ENCODE measurements at regions not wholly inside any gene's neighbourhood (a gene's known extent, or its start where the extent isn't known, plus 50 kb on each side); places are given as distances from the start of the nearest gene placed in this dataset.

DNA sequence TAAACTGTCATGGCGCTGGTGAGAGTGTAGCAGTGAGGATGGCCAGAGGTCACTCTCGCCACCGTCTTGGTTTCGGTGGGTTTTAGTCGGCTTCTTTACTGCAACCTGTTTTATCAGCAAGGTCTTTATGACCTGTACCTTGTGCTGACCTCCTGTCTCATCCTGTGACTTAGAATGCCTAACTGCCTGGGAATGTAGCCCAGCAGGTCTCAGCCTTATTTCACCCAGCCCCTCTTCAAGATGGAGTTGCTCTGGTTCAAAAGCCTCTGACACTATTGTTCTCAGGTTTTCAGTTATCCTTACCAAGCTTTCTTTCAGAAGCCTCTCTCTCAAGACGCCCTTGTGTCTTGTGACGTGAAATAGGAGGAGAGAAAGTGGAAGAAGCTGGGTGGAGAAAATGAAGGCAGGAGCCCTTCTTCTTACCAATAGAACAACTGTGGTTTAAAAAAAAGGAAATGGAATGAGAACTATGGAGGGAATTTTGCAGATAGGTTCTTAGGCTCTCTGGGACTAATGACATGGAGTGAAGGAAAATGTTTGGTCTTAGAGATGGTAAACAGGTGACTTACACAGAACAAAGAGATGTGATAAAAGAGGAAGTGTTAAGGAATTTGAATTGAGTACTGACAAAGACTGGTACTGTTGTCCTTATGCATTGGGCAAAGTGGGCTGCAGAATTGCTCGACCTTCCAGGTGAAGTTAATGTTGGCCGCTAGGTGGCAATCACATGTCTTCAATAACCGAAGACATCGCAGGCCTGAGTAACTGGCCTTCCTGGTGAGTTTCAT, 133.3 kb upstream of the RAI14 start:
- H3K79me2 ChIP-seq (ENCODE audit: control insufficient read depth, insufficient read depth, low read length, unreplicated experiment), result no peaks in the 10 kb centered on the region
- peak overlapping the region; percentile 86 for H3K27ac ChIP-seq (ENCODE audit: low read depth, low read length)
- no peaks in the 10 kb centered on the region for H3K36me3 ChIP-seq (ENCODE audit: insufficient read depth, low read length)
- H2AFZ ChIP-seq (ENCODE audit: low read length, unreplicated experiment), result peak overlapping the region; percentile 94
- no peaks in the 10 kb centered on the region for H3K27me3 ChIP-seq (ENCODE audit: insufficient read depth, low read length)
- peaks cover 36% of the 10 kb centered on the region for H3K4me1 ChIP-seq (ENCODE audit: control insufficient read depth, insufficient read depth, low read length, unreplicated experiment)
- H3K4me3 ChIP-seq (ENCODE audit: low read depth, low read length), result no peak overlapping the region

- no peak overlapping the region for H3K4me3 ChIP-seq (ENCODE audit: low read depth, low read length)
- H3K36me3 ChIP-seq (ENCODE audit: insufficient read depth, low read length), result no peaks in the 10 kb centered on the region
- no peaks in the 10 kb centered on the region for H3K27me3 ChIP-seq (ENCODE audit: insufficient read depth, low read length)
- H3K79me2 ChIP-seq (ENCODE audit: control insufficient read depth, insufficient read depth, low read length, unreplicated experiment), result no peaks in the 10 kb centered on the region
- peaks cover 30% of the 10 kb centered on the region for H3K4me1 ChIP-seq (ENCODE audit: control insufficient read depth, insufficient read depth, low read length, unreplicated experiment)
- peak overlapping the region; percentile 86 for H3K27ac ChIP-seq (ENCODE audit: low read depth, low read length)
- H2AFZ ChIP-seq (ENCODE audit: low read length, unreplicated experiment), result peak overlapping the region; percentile 94
Measured at GRCh38 chr5:34523387-34523726, 132.8 kb upstream of the RAI14 start.

GRCh38 chr5:34524123-34524522, 132.0 kb upstream of the RAI14 start:
- H3K27me3 ChIP-seq (ENCODE audit: insufficient read depth, low read length), result no peaks in the 10 kb centered on the region
- H3K36me3 ChIP-seq (ENCODE audit: insufficient read depth, low read length), result no peaks in the 10 kb centered on the region
- H3K27ac ChIP-seq (ENCODE audit: low read depth, low read length), result peak overlapping the region; percentile 86
- H2AFZ ChIP-seq (ENCODE audit: low read length, unreplicated experiment), result peak overlapping the region; percentile 21
- peaks cover 30% of the 10 kb centered on the region for H3K4me1 ChIP-seq (ENCODE audit: control insufficient read depth, insufficient read depth, low read length, unreplicated experiment)
- peak overlapping the region; percentile 44; the same call in 1 of the 2 replicates for H3K4me3 ChIP-seq (ENCODE audit: low read depth, low read length)
- H3K79me2 ChIP-seq (ENCODE audit: control insufficient read depth, insufficient read depth, low read length, unreplicated experiment), result no peaks in the 10 kb centered on the region

- Histone ChIP-seq H3K4me3 (ENCODE audit: low read depth, low read length) (no peak overlapping the region), H3K79me2 (ENCODE audit: control insufficient read depth, insufficient read depth, low read length, unreplicated experiment) (no peaks in the 10 kb centered on the region), H3K4me1 (ENCODE audit: control insufficient read depth, insufficient read depth, low read length, unreplicated experiment) (peaks cover 21% of the 10 kb centered on the region), H3K27ac (ENCODE audit: low read depth, low read length) (no peak overlapping the region), H3K36me3 (ENCODE audit: insufficient read depth, low read length) (no peaks in the 10 kb centered on the region), H2AFZ (ENCODE audit: low read length, unreplicated experiment) (no peak overlapping the region), H3K27me3 (ENCODE audit: insufficient read depth, low read length) (no peaks in the 10 kb centered on the region)
Measured at GRCh38 chr5:34525761-34526160, 130.4 kb upstream of the RAI14 start.

DNA sequence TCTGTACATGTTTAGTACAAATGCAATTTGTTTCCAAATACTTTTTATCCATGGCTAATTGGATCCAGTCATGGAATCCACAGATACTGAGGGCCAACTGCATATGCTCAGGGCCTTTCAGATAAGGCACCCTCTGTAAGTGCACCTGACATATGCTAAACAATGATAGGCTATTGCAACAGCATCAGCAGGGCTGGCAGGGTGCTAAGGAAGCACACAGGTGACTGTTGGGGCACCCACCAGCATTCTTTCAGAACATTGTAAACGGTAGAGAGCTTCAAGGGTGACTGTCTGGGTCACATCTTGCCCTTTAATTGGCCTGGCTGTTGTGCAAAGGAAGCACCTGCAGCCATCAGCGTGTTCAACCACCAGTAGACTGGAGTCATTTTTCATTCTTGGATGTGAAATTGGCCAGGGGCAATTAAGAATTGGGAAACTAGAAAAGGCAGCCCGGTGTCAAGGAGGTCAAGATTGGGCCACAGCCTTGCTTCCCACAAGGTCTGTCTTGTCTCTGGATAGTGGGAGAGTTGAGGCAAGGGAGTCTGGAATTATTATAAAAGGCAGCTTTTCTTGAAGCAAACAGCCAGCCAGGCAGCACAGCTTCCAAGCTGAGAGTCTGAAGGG, 129.3 kb upstream of the RAI14 start:
- H2AFZ ChIP-seq (ENCODE audit: low read length, unreplicated experiment), result no peak overlapping the region
- no peaks in the 10 kb centered on the region for H3K36me3 ChIP-seq (ENCODE audit: insufficient read depth, low read length)
- no peak overlapping the region for H3K27ac ChIP-seq (ENCODE audit: low read depth, low read length)
- no peak overlapping the region for H3K4me3 ChIP-seq (ENCODE audit: low read depth, low read length)
- peaks cover 21% of the 10 kb centered on the region for H3K4me1 ChIP-seq (ENCODE audit: control insufficient read depth, insufficient read depth, low read length, unreplicated experiment)
- H3K27me3 ChIP-seq (ENCODE audit: insufficient read depth, low read length), result no peaks in the 10 kb centered on the region
- no peaks in the 10 kb centered on the region for H3K79me2 ChIP-seq (ENCODE audit: control insufficient read depth, insufficient read depth, low read length, unreplicated experiment)

GRCh38 chr5:34529581-34530331, 126.4 kb upstream of the RAI14 start:
- Histone ChIP-seq H3K79me2 (ENCODE audit: control insufficient read depth, insufficient read depth, low read length, unreplicated experiment) (no peaks in the 10 kb centered on the region), H3K4me3 (ENCODE audit: low read depth, low read length) (no peak overlapping the region), H3K36me3 (ENCODE audit: insufficient read depth, low read length) (no peaks in the 10 kb centered on the region), H3K4me1 (ENCODE audit: control insufficient read depth, insufficient read depth, low read length, unreplicated experiment) (peaks cover 19% of the 10 kb centered on the region), H3K27ac (ENCODE audit: low read depth, low read length) (no peak overlapping the region), H2AFZ (ENCODE audit: low read length, unreplicated experiment) (peak overlapping the region; percentile 80), H3K27me3 (ENCODE audit: insufficient read depth, low read length) (no peaks in the 10 kb centered on the region)

DNA sequence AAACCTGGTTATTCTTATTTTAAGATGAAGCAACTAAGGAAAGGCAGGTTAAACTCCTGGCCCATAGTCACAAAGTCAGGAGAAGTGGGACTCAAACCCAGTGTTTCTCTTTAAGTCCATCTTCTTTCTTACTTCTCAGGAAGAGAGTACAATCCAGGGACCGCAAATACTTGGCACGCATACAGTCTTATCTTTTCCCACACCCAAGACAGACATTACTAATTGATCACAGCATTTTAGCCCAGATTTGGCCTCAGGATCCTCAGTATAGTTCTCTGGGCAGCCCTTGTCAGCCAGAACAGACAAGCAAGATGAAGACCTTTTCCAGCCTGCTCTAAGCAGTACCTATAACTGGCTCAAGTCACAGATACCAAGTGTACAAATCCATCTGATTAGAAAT, 125.5 kb upstream of the RAI14 start:
- no peak overlapping the region for H2AFZ ChIP-seq (ENCODE audit: low read length, unreplicated experiment)
- H3K79me2 ChIP-seq (ENCODE audit: control insufficient read depth, insufficient read depth, low read length, unreplicated experiment), result no peaks in the 10 kb centered on the region
- H3K36me3 ChIP-seq (ENCODE audit: insufficient read depth, low read length), result no peaks in the 10 kb centered on the region
- H3K4me1 ChIP-seq (ENCODE audit: control insufficient read depth, insufficient read depth, low read length, unreplicated experiment), result peaks cover 26% of the 10 kb centered on the region
- no peaks in the 10 kb centered on the region for H3K27me3 ChIP-seq (ENCODE audit: insufficient read depth, low read length)
- no peak overlapping the region for H3K27ac ChIP-seq (ENCODE audit: low read depth, low read length)
- no peak overlapping the region for H3K4me3 ChIP-seq (ENCODE audit: low read depth, low read length)

- Histone ChIP-seq H3K27ac (ENCODE audit: low read depth, low read length) (no peak overlapping the region), H3K4me3 (ENCODE audit: low read depth, low read length) (no peak overlapping the region), H3K79me2 (ENCODE audit: control insufficient read depth, insufficient read depth, low read length, unreplicated experiment) (no peaks in the 10 kb centered on the region), H2AFZ (ENCODE audit: low read length, unreplicated experiment) (no peak overlapping the region), H3K4me1 (ENCODE audit: control insufficient read depth, insufficient read depth, low read length, unreplicated experiment) (peaks cover 38% of the 10 kb centered on the region), H3K27me3 (ENCODE audit: insufficient read depth, low read length) (no peaks in the 10 kb centered on the region), H3K36me3 (ENCODE audit: insufficient read depth, low read length) (no peaks in the 10 kb centered on the region)
Measured at GRCh38 chr5:34531751-34532360, 124.3 kb upstream of the RAI14 start.

- Histone ChIP-seq H3K27ac (ENCODE audit: low read depth, low read length) (peak overlapping the region; percentile 98), H3K4me1 (ENCODE audit: control insufficient read depth, insufficient read depth, low read length, unreplicated experiment) (peaks cover 38% of the 10 kb centered on the region), H3K27me3 (ENCODE audit: insufficient read depth, low read length) (no peaks in the 10 kb centered on the region), H3K79me2 (ENCODE audit: control insufficient read depth, insufficient read depth, low read length, unreplicated experiment) (no peaks in the 10 kb centered on the region), H3K4me3 (ENCODE audit: low read depth, low read length) (peak overlapping the region; percentile 25; the same call in 1 of the 2 replicates), H3K36me3 (ENCODE audit: insufficient read depth, low read length) (no peaks in the 10 kb centered on the region), H2AFZ (ENCODE audit: low read length, unreplicated experiment) (peak overlapping the region; percentile 89)
Measured at GRCh38 chr5:34533582-34534522, 122.3 kb upstream of the RAI14 start.

All from ACC112 (cell line).